Coronary artery (tissue), 2 donors: ENCODE measurements at regions not wholly inside any gene's neighbourhood (a gene's known extent, or its start where the extent isn't known, plus 50 kb on each side); places are given as distances from the start of the nearest gene placed in this dataset.
"Not testable (repeated sequence)": the region's sequence is repeated elsewhere in the genome, so short reads cannot be mapped to it uniquely, and the experiment has no call there.

Experiments used
- DNase-seq: peaks from one replicate; pipeline ENCODE4 v3.0.0-alpha.2; 2017; ENCODE audit warnings: low spot score
- H3K27ac ChIP-seq, 2 donors: fragments of 200-600 bp; sonication (generic); one replicate each; pipeline ENCODE4 v1.5.1; 2016 to 2019
- H3K4me3 ChIP-seq: fragments of 200-600 bp; sonication (generic); 2 replicates; pipeline ENCODE4 v1.5.1; 2016; ENCODE audit warnings: mild to moderate bottlenecking, moderate library complexity
- CTCF ChIP-seq: fragments of 200-600 bp; sonication (generic); IDR thresholded peaks from one replicate; pipeline ENCODE4 v1.5.1; 2019; ENCODE audit warnings: antibody characterized with exemption

GRCh38 chr6:4725136-4725760, 51.0 kb upstream of the CDYL start:
- H3K27ac ChIP-seq, DNase-seq, H3K4me3 ChIP-seq: not testable (repeated sequence)

GRCh38 chr6:4724727-4725126, 51.5 kb upstream of the CDYL start:
- not testable (repeated sequence) for DNase-seq, H3K4me3 ChIP-seq

GRCh38 chr6:4723383-4723782, 52.8 kb upstream of the CDYL start:
- no peak for TF ChIP-seq CTCF

More at GRCh38 chr6:4724727-4725126, 51.5 kb upstream of the CDYL start:
- H3K27ac ChIP-seq: not testable (repeated sequence)

GRCh38 chr6:4721368-4721767, 54.8 kb upstream of the CDYL start:
- H3K4me3 ChIP-seq, DNase-seq, H3K27ac ChIP-seq: not testable (repeated sequence)

More at GRCh38 chr6:4723383-4723782, 52.8 kb upstream of the CDYL start:
- no peak for DNase-seq
- no peak overlapping the region for H3K4me3 ChIP-seq
- H3K27ac ChIP-seq: no peak overlapping the region

GRCh38 chr6:4719491-4719890, 56.7 kb upstream of the CDYL start:
- TF ChIP-seq CTCF: no peak
- Histone ChIP-seq H3K4me3 (no peak overlapping the region), H3K27ac (no peak overlapping the region)
- no peak for DNase-seq

GRCh38 chr6:4717856-4718255, 58.3 kb upstream of the CDYL start:
- no peak for DNase-seq
- no peak overlapping the region for H3K4me3 ChIP-seq
- no peak for TF ChIP-seq CTCF
- H3K27ac ChIP-seq: no peak overlapping the region

- Histone ChIP-seq H3K27ac (no peak overlapping the region), H3K4me3 (no peak overlapping the region)
- no peak for TF ChIP-seq CTCF
- DNase-seq: no peak
Observed at GRCh38 chr6:4717124-4717523, 59.1 kb upstream of the CDYL start.

- H3K27ac ChIP-seq: no peak overlapping the region
- no peak for DNase-seq
- TF ChIP-seq CTCF: no peak
- H3K4me3 ChIP-seq: no peak overlapping the region
Observed at GRCh38 chr6:4714961-4715501, 61.2 kb upstream of the CDYL start.

GRCh38 chr6:4712291-4712690, 63.9 kb upstream of the CDYL start:
- TF ChIP-seq CTCF: no peak

More at GRCh38 chr6:4712291-4712690, 63.9 kb upstream of the CDYL start:
- no peak overlapping the region for H3K27ac ChIP-seq
- no peak overlapping the region for H3K4me3 ChIP-seq
- DNase-seq: no peak
